KMS-11 (cell line): ENCODE measurements at regions not wholly inside any gene's neighbourhood (a gene's known extent, or its start where the extent isn't known, plus 50 kb on each side); places are given as distances from the start of the nearest gene placed in this dataset.

Experiments
- H2AFZ ChIP-seq: fragments of 200-600 bp; sonication (generic); 2 replicates; pipeline ENCODE4 v1.6.1; 2016; ENCODE audit warnings: antibody characterized with exemption, mixed run types, low read depth
- H3K27ac ChIP-seq: fragments of 200-600 bp; sonication (generic); 2 replicates; pipeline ENCODE4 v1.6.1; 2016; ENCODE audit warnings: mild to moderate bottlenecking, mixed run types
- H3K27me3 ChIP-seq: fragments of 200-600 bp; sonication (generic); 2 replicates; pipeline ENCODE4 v1.6.1; 2017; ENCODE audit warnings: mild to moderate bottlenecking, low read depth, mixed run types, moderate library complexity; ENCODE audit not compliant: insufficient read depth
- H3K36me3 ChIP-seq: fragments of 200-600 bp; sonication (generic); 2 replicates; pipeline ENCODE4 v1.6.1; 2017; ENCODE audit warnings: mild to moderate bottlenecking, mixed run types; ENCODE audit not compliant: insufficient read depth
- H3K4me1 ChIP-seq: fragments of 200-600 bp; sonication (generic); 2 replicates; pipeline ENCODE4 v1.6.1; 2016; ENCODE audit warnings: mild to moderate bottlenecking, low read depth, mixed run types; ENCODE audit not compliant: poor library complexity, severe bottlenecking
- H3K4me2 ChIP-seq: fragments of 200-600 bp; sonication (generic); 2 replicates; pipeline ENCODE4 v1.7.0; 2016; ENCODE audit warnings: mild to moderate bottlenecking, mixed run types
- H3K4me3 ChIP-seq: fragments of 200-600 bp; sonication (generic); IDR thresholded peaks from 2 replicates; pipeline ENCODE4 v1.6.1; 2017; ENCODE audit warnings: low read depth, low read length, mixed read lengths; ENCODE audit not compliant: insufficient read depth
- H3K79me2 ChIP-seq: fragments of 200-600 bp; sonication (generic); 2 replicates; pipeline ENCODE4 v1.6.1; 2016; ENCODE audit warnings: low read depth, mixed run types; ENCODE audit not compliant: insufficient read depth
- H3K9ac ChIP-seq: fragments of 200-600 bp; sonication (generic); 2 replicates; pipeline ENCODE4 v1.6.1; 2016; ENCODE audit warnings: mild to moderate bottlenecking, mixed run types
- H4K20me1 ChIP-seq: fragments of 200-600 bp; sonication (generic); 2 replicates; pipeline ENCODE4 v1.6.1; 2016; ENCODE audit warnings: mild to moderate bottlenecking, mixed run types; ENCODE audit not compliant: insufficient read depth
- TF ChIP-seq, protein P1 (sequence below): fragments of 200-600 bp; sonication (generic); conservative IDR thresholded peaks from 2 replicates; pipeline ENCODE4 v1.6.1; 2017; ENCODE audit warnings: low read depth, mild to moderate bottlenecking, antibody characterized with exemption, low read length, moderate library complexity, mixed read lengths

DNA sequence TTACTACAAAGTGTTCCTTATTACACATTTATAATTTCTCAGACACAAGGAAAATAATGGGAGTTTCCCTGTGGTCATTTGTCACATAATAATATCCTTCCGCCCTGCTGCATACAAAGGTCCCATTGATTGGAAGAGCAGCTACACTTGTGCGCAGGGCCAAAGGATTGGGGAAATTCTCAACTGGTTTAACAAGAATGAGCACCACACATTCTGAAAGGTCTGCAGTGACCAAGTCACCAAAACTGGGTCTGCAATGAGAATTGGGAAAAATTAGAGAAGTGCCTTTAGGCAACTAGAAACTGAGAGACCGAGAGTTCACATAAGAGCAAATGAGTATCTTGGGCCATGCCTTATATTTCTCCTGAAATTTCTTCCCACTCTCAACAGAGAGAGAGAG is 98.2 kb upstream of the NR2F2 start:
- Histone ChIP-seq H3K27ac (no peak overlapping the region), H3K4me3 (no peak overlapping the region), H3K79me2 (no peaks in the 10 kb centered on the region), H3K27me3 (no peaks in the 10 kb centered on the region), H2AFZ (no peak overlapping the region), H3K4me2 (no peak overlapping the region), H3K36me3 (no peaks in the 10 kb centered on the region), H3K4me1 (no peaks in the 10 kb centered on the region), H3K9ac (no peak overlapping the region), H4K20me1 (no peaks in the 10 kb centered on the region)
- TF ChIP-seq, protein P1, sequence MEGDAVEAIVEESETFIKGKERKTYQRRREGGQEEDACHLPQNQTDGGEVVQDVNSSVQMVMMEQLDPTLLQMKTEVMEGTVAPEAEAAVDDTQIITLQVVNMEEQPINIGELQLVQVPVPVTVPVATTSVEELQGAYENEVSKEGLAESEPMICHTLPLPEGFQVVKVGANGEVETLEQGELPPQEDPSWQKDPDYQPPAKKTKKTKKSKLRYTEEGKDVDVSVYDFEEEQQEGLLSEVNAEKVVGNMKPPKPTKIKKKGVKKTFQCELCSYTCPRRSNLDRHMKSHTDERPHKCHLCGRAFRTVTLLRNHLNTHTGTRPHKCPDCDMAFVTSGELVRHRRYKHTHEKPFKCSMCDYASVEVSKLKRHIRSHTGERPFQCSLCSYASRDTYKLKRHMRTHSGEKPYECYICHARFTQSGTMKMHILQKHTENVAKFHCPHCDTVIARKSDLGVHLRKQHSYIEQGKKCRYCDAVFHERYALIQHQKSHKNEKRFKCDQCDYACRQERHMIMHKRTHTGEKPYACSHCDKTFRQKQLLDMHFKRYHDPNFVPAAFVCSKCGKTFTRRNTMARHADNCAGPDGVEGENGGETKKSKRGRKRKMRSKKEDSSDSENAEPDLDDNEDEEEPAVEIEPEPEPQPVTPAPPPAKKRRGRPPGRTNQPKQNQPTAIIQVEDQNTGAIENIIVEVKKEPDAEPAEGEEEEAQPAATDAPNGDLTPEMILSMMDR, result no peak

DNA sequence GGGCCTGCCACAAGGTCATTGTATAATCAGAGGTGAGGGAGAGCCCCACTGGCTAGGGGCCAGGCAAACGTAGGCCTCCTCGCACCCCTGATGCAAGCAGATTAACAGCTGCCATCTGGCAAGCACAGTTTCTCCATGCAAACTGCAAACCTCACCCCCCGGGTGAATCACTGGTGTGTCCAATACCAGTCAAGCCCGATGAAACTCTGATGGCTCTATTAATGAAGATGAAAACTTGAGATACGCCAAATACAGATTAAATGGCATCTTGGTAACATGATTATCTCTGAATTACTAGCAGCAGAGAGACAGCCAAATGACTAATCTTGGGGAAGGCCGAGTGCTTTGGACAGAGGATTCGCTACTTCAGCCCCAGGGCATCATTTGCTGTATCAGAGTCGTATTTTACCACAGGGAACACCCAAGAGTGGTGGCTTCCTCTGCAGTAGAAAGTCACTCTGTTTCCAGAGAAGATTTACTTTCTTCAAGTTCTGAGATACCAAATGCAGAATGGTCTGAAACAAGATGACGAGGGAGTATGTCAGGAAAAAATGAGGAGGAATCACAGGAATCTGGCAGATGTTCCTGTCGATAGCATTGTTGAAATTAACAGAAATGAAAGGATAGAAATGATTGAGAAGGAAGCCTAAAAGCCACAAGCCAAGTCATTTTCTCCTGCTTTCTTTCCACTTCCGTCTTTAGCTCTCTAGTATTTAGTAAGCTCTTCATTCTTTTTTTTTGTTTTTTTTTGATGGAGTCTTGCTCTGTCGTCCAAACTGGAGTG is 96.2 kb upstream of the NR2F2 start:
- no peaks in the 10 kb centered on the region for H3K27me3 ChIP-seq
- H3K79me2 ChIP-seq, result no peaks in the 10 kb centered on the region
- no peaks in the 10 kb centered on the region for H3K36me3 ChIP-seq
- no peaks in the 10 kb centered on the region for H4K20me1 ChIP-seq
- H3K4me2 ChIP-seq, result no peak overlapping the region
- no peaks in the 10 kb centered on the region for H3K4me1 ChIP-seq
- no peak overlapping the region for H3K27ac ChIP-seq
- H3K4me3 ChIP-seq, result no peak overlapping the region
- no peak overlapping the region for H3K9ac ChIP-seq
- H2AFZ ChIP-seq, result no peak overlapping the region
- TF ChIP-seq, protein P1, result no peak

DNA sequence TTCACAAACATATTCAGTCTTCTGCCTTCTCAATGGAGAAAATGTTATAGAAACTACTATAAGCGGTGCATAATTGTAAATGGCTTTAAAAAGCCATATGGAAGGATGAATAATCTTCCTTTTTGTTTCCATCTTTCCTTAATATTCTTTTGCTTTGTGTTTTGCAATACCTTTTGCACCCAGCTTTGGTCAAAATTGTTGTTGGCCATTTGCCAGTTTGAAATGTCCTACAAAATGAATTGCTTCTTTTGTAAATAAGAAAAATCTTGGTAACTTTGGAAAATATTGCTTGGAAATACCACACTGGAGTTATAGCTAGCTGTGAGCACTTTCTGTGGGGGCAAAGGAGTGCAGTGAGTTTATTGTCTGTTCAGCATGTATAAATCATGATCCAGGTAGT is 93.5 kb upstream of the NR2F2 start:
- Histone ChIP-seq H3K9ac (no peak overlapping the region), H4K20me1 (no peaks in the 10 kb centered on the region), H3K79me2 (no peaks in the 10 kb centered on the region), H2AFZ (no peak overlapping the region), H3K4me3 (no peak overlapping the region), H3K4me1 (no peaks in the 10 kb centered on the region), H3K36me3 (no peaks in the 10 kb centered on the region), H3K27ac (no peak overlapping the region), H3K27me3 (no peaks in the 10 kb centered on the region), H3K4me2 (no peak overlapping the region)
- TF ChIP-seq, protein P1, result no peak

DNA sequence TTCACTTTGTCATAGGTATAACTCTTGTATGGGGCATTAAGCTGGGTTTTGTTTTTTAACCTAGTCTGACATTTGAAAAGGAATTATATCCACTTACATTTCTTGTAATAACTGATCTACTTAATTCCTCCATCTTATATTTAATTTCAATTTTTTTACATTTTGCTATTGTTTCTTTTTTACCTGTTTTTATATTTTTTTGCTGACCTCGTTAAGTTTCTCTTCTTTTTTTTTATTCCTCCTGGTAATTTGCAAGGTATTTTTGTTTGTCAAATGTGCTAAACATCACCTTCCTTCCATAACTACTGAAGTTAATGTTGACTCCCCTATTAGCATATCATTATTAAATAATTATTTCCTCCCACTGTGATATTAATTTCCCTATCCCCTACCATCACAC is 87.7 kb upstream of the NR2F2 start:
- Histone ChIP-seq H4K20me1 (no peaks in the 10 kb centered on the region), H3K4me1 (no peaks in the 10 kb centered on the region), H3K4me3 (no peak overlapping the region), H3K36me3 (no peaks in the 10 kb centered on the region), H3K4me2 (no peak overlapping the region), H3K27me3 (no peaks in the 10 kb centered on the region), H2AFZ (no peak overlapping the region), H3K79me2 (no peaks in the 10 kb centered on the region), H3K27ac (no peak overlapping the region), H3K9ac (no peak overlapping the region)
- TF ChIP-seq, protein P1, result no peak
